H1 (cell line): ENCODE measurements at regions not wholly inside any gene's neighbourhood (a gene's known extent, or its start where the extent isn't known, plus 50 kb on each side); places are given as distances from the start of the nearest gene placed in this dataset.

Source experiments
- CTCF ChIA-PET: fragments of 300-600 bp; sonication (Branson Sonifier 250); formaldehyde crosslinking; loops from one replicate; lab custom pipeline; 2021; ENCODE audit not compliant: partially characterized antibody; lab: Charles Lee
- POLR2A ChIA-PET: fragments of 300-600 bp; sonication (Branson Sonifier 250); formaldehyde crosslinking; loops from one replicate; lab custom pipeline; 2021; ENCODE audit warnings: inconsistent platforms; ENCODE audit not compliant: partially characterized antibody; lab: Charles Lee
- DNase-seq, 2 experiments: peaks; one replicate each; pipeline versions ENCODE4 v3.0.0 to v3.0.0-alpha.2; 2010 to 2022; ENCODE audit warnings: low spot score in 2 of 2, low read depth in 1 of 2, mixed read lengths in 1 of 2
- FAIRE-seq: peaks from 2 replicates; lab custom pipeline; 2011; peaks lifted over from hg19 to GRCh38; lab: Jason Lieb, UNC
- H2AFZ ChIP-seq: 2 replicates; pipeline ENCODE4 v1.8.1; 2012; ENCODE audit warnings: low read length, inconsistent platforms
- H2AK5ac ChIP-seq: 2 replicates; pipeline ENCODE4 v1.6.1; 2013; ENCODE audit warnings: low read depth, low read length
- H2BK120ac ChIP-seq: replicated peaks from 2 replicates; pipeline ENCODE3; 2013; ENCODE audit warnings: low read depth, low read length, inconsistent platforms
- H2BK12ac ChIP-seq: 2 replicates; pipeline ENCODE4 v1.6.1; 2013; ENCODE audit warnings: low read depth, low read length
- H2BK15ac ChIP-seq: 2 replicates; pipeline ENCODE4 v1.6.1; 2013; ENCODE audit warnings: low read length
- H2BK20ac ChIP-seq: 2 replicates; pipeline ENCODE4 v1.6.1; 2013; ENCODE audit warnings: low read length
- H2BK5ac ChIP-seq: 2 replicates; pipeline ENCODE4 v1.6.1; 2013; ENCODE audit warnings: low read depth, low read length
- H3K14ac ChIP-seq: 2 replicates; pipeline ENCODE4 v1.6.1; 2013; ENCODE audit warnings: inconsistent platforms; ENCODE audit not compliant: insufficient read length
- H3K18ac ChIP-seq: 2 replicates; pipeline ENCODE4 v1.6.1; 2013; ENCODE audit warnings: low read length; ENCODE audit errors: extremely low read depth
- H3K23ac ChIP-seq: 2 replicates; pipeline ENCODE4 v1.6.1; 2013; ENCODE audit warnings: inconsistent platforms; ENCODE audit not compliant: insufficient read length
- H3K23me2 ChIP-seq: 2 replicates; pipeline ENCODE4 v1.6.1; 2013; ENCODE audit warnings: low read depth, low read length
- H3K27ac ChIP-seq: 2 replicates; pipeline ENCODE4 v1.6.1; 2011; ENCODE audit warnings: low read depth, low read length, inconsistent platforms
- H3K27me3 ChIP-seq, 4 experiments: replicated peaks in 1 of 4; 1 replicate in 1 of 4; 2 replicates in 3 of 4; pipeline versions ENCODE4 v1.6.1 to v1.8.1; 2011 to 2013; ENCODE audit warnings: low read length in 3 of 4, mild to moderate bottlenecking in 3 of 4, inconsistent platforms in 2 of 4, mixed read lengths in 2 of 4, moderate library complexity in 1 of 4; ENCODE audit not compliant: control insufficient read depth in 3 of 4, insufficient read depth in 3 of 4; ENCODE audit errors: extremely low read depth in 1 of 4
- H3K36me3 ChIP-seq, 4 experiments: 2 replicates each; pipeline versions ENCODE4 v1.6.1 to v1.8.1; 2011 to 2013; ENCODE audit warnings: mild to moderate bottlenecking in 4 of 4, low read length in 3 of 4, moderate library complexity in 2 of 4, control low read depth in 1 of 4, inconsistent platforms in 1 of 4; ENCODE audit not compliant: insufficient read depth in 4 of 4, control insufficient read depth in 2 of 4
- H3K4ac ChIP-seq: replicated peaks from 2 replicates; pipeline ENCODE3; 2013; ENCODE audit warnings: low read length, low read depth, mixed read lengths, inconsistent platforms; ENCODE audit not compliant: insufficient read length
- H3K4me1 ChIP-seq, 4 experiments: replicated peaks in 1 of 4; 1 replicate in 1 of 4; 2 replicates in 3 of 4; pipeline versions ENCODE4 v1.6.1 to v1.8.1; 2011 to 2013; ENCODE audit warnings: low read length in 3 of 4, inconsistent platforms in 2 of 4, mixed read lengths in 1 of 4; ENCODE audit not compliant: insufficient read depth in 4 of 4, control insufficient read depth in 3 of 4
- H3K4me2 ChIP-seq, 2 experiments: 2 replicates each; pipeline versions ENCODE4 v1.6.1 to v1.8.1; 2011 to 2013; ENCODE audit warnings: low read depth in 2 of 2, low read length in 2 of 2, control low read depth in 1 of 2, inconsistent platforms in 1 of 2, mild to moderate bottlenecking in 1 of 2; ENCODE audit not compliant: insufficient read depth in 1 of 2
- H3K4me3 ChIP-seq, 4 experiments: fragments of 200-600, 300-600 bp in 1 of 4; sonication (generic), shearing (Covaris generic), sonication (Bioruptor Twin) in 1 of 4; 2 replicates each; pipeline versions ENCODE4 v1.5.1 to v1.8.1; 2011 to 2016; ENCODE audit warnings: low read length in 4 of 4, low read depth in 3 of 4, control low read depth in 2 of 4, inconsistent platforms in 2 of 4, mild to moderate bottlenecking in 2 of 4, mixed read lengths in 1 of 4, moderate library complexity in 1 of 4; ENCODE audit not compliant: insufficient read depth in 2 of 4; ENCODE audit errors: extremely low read depth in 1 of 4
- H3K56ac ChIP-seq: replicated peaks from 2 replicates; pipeline ENCODE3; 2013; ENCODE audit warnings: low read depth, mild to moderate bottlenecking, mixed read lengths, low read length, inconsistent platforms; ENCODE audit not compliant: insufficient read length
- H3K79me1 ChIP-seq: 2 replicates; pipeline ENCODE4 v1.6.1; 2013; ENCODE audit warnings: low read depth, low read length, control low read depth
- H3K79me2 ChIP-seq, 2 experiments: 2 replicates each; pipeline versions ENCODE4 v1.6.1 to v1.8.1; 2012 to 2013; ENCODE audit warnings: low read length in 2 of 2, mild to moderate bottlenecking in 2 of 2, inconsistent platforms in 1 of 2; ENCODE audit not compliant: insufficient read depth in 2 of 2, control insufficient read depth in 1 of 2
- H3K9ac ChIP-seq, 4 experiments: replicated peaks in 1 of 4; 1 replicate in 1 of 4; 2 replicates in 3 of 4; pipeline versions ENCODE4 v1.6.1 to v1.8.1; 2011 to 2013; ENCODE audit warnings: low read depth in 3 of 4, low read length in 3 of 4, control low read depth in 2 of 4, mild to moderate bottlenecking in 2 of 4, moderate library complexity in 2 of 4, inconsistent platforms in 1 of 4; ENCODE audit errors: extremely low read depth in 1 of 4
- H3K9me3 ChIP-seq, 2 experiments: 2 replicates each; pipeline versions ENCODE4 v1.6.1 to v1.8.1; 2012 to 2013; ENCODE audit warnings: mild to moderate bottlenecking in 2 of 2, moderate library complexity in 2 of 2, control low read depth in 1 of 2, inconsistent platforms in 1 of 2, low read depth in 1 of 2, low read length in 1 of 2, mixed read lengths in 1 of 2; ENCODE audit not compliant: insufficient read depth in 2 of 2
- H4K20me1 ChIP-seq, 2 experiments: replicated peaks in 1 of 2; 2 replicates each; pipeline versions ENCODE3 to v1.8.1; 2011 to 2013; ENCODE audit warnings: inconsistent platforms in 2 of 2, low read length in 2 of 2, mild to moderate bottlenecking in 1 of 2; ENCODE audit not compliant: insufficient read depth in 2 of 2, control insufficient read depth in 1 of 2
- H4K5ac ChIP-seq: 2 replicates; pipeline ENCODE4 v1.6.1; 2013; ENCODE audit warnings: low read length, low read depth, mixed read lengths, inconsistent platforms; ENCODE audit not compliant: insufficient read length
- H4K8ac ChIP-seq: 2 replicates; pipeline ENCODE4 v1.8.0; 2013; ENCODE audit warnings: mild to moderate bottlenecking, moderate library complexity, low read length, inconsistent platforms; ENCODE audit not compliant: insufficient read depth; ENCODE audit errors: extremely low read depth
- H4K91ac ChIP-seq: replicated peaks from 2 replicates; pipeline ENCODE3; 2013; ENCODE audit warnings: low read length, mixed read lengths, inconsistent platforms; ENCODE audit not compliant: insufficient read length
- ATF3 ChIP-seq: IDR thresholded peaks from 2 replicates; pipeline ENCODE4 v1.6.1; 2011; ENCODE audit warnings: low read depth, mild to moderate bottlenecking, low read length; ENCODE audit not compliant: insufficient read depth
- BACH1 ChIP-seq: IDR thresholded peaks from 2 replicates; pipeline ENCODE4 v1.6.1; 2012; ENCODE audit warnings: low read length, improper control_type of control experiment
- BRCA1 ChIP-seq: IDR thresholded peaks from 2 replicates; pipeline ENCODE4 v1.6.1; 2012; ENCODE audit warnings: low read depth, low read length, improper control_type of control experiment
- CTBP2 ChIP-seq: IDR thresholded peaks from 2 replicates; pipeline ENCODE4 v1.7.0; 2011; ENCODE audit warnings: borderline replicate concordance, mild to moderate bottlenecking, moderate library complexity, mixed read lengths, low read length; ENCODE audit not compliant: insufficient read depth, insufficient read length
- EGR1 ChIP-seq: IDR thresholded peaks from 2 replicates; pipeline ENCODE4 v1.6.1; 2011; ENCODE audit warnings: low read depth, low read length, borderline replicate concordance
- FOSL1 ChIP-seq: IDR thresholded peaks from 2 replicates; pipeline ENCODE4 v1.6.1; 2011; ENCODE audit warnings: mild to moderate bottlenecking, low read depth, low read length, moderate library complexity; ENCODE audit not compliant: insufficient read depth
- MAFK ChIP-seq: IDR thresholded peaks from 2 replicates; pipeline ENCODE4 v1.6.1; 2012; ENCODE audit warnings: low read depth, mild to moderate bottlenecking, improper control_type of control experiment, low read length
- MAX ChIP-seq: IDR thresholded peaks from 2 replicates; pipeline ENCODE4 v1.6.1; 2012; ENCODE audit warnings: inconsistent platforms
- RBBP5 ChIP-seq: IDR thresholded peaks from 2 replicates; pipeline ENCODE4 v1.7.1; 2012; ENCODE audit warnings: low read depth, mild to moderate bottlenecking, inconsistent platforms, low read length, moderate library complexity, borderline replicate concordance
- RFX5 ChIP-seq: IDR thresholded peaks from 2 replicates; pipeline ENCODE4 v1.6.1; 2011; ENCODE audit warnings: low read depth, low read length, improper control_type of control experiment, borderline replicate concordance
- SP4 ChIP-seq: IDR thresholded peaks from 2 replicates; pipeline ENCODE4 v1.6.1; 2012; ENCODE audit warnings: low read length, inconsistent platforms
- SRF ChIP-seq: IDR thresholded peaks from 2 replicates; pipeline ENCODE4 v1.6.1; 2011; ENCODE audit warnings: mild to moderate bottlenecking, low read depth, low read length, moderate library complexity
- TCF12 ChIP-seq: IDR thresholded peaks from 2 replicates; pipeline ENCODE4 v1.6.1; 2011; ENCODE audit warnings: low read depth, mild to moderate bottlenecking, low read length
- TEAD4 ChIP-seq: IDR thresholded peaks from 2 replicates; pipeline ENCODE4 v1.6.1; 2012; ENCODE audit warnings: low read depth, low read length, inconsistent platforms, mixed read lengths
- ZNF274 ChIP-seq: IDR thresholded peaks from 2 replicates; pipeline ENCODE4 v1.7.0; 2012; ENCODE audit warnings: low read length, borderline replicate concordance; ENCODE audit errors: extremely low read depth
- WGBS, 2 experiments: shearing (Covaris generic) in 1 of 2; methylation state at CpG; one replicate each; pipeline versions ENCODE4 v1.1.6 to v1.1.7; 2013 to 2015; ENCODE audit warnings: low lambda C conversion rate in 2 of 2, mixed read lengths in 2 of 2, inconsistent platforms in 1 of 2, low coverage in 1 of 2, missing lambda C conversion rate in 1 of 2; ENCODE audit not compliant: insufficient replicate concordance in 2 of 2, insufficient coverage in 1 of 2, insufficient read length in 1 of 2; ENCODE audit errors: extremely low coverage in 1 of 2, missing lambda C conversion rate in 1 of 2; 5-methylcytosine and 5-hydroxymethylcytosine counted together

GRCh38 chr11:116694349-116694725 is 78.5 kb downstream of the BUD13 start:
- no peak overlapping the region for H4K5ac ChIP-seq
- no peaks in the 10 kb centered on the region for H4K20me1 ChIP-seq
- no peak overlapping the region for H2AK5ac ChIP-seq
- FAIRE-seq, result no peak
- no peaks in the 10 kb centered on the region; the same call in 1 of the 2 replicates for H3K23me2 ChIP-seq
- WGBS, 2 experiments, result 76% methylated on average over 2 of the region's 3 CpGs; no CpG with 5 or more reads in 1 of the 2 experiments
- no peaks in the 10 kb centered on the region for H3K36me3 ChIP-seq
- H3K27me3 ChIP-seq, result no peaks in the 10 kb centered on the region; a peak in 1 of 7 replicates
- no peaks in the 10 kb centered on the region for H3K79me2 ChIP-seq
- 0 out of 2 replicates have a peak overlapping the region, but pooled peaks have one; percentile 61 for H2BK15ac ChIP-seq
- H2BK5ac ChIP-seq, result no peak overlapping the region; the same call in 1 of the 2 replicates
- ChIA-PET POLR2A (no interaction called here), CTCF (interaction anchor here (0.7 to 3.8 kb wide), 7 partner anchors 20 to 180 kb away, joined by 3 to 21 read pairs (median 7); no protein-coding TSS in a partner anchor)
- H2BK120ac ChIP-seq, result no peak overlapping the region
- H3K18ac ChIP-seq, result no peak overlapping the region
- H3K4ac ChIP-seq, result no peak overlapping the region
- H3K23ac ChIP-seq, result no peak overlapping the region
- H3K9ac ChIP-seq, result no peak overlapping the region
- no peak overlapping the region for H3K4me3 ChIP-seq
- H3K56ac ChIP-seq, result no peak overlapping the region
- H3K79me1 ChIP-seq, result no peaks in the 10 kb centered on the region
- H2AFZ ChIP-seq, result no peak overlapping the region
- no peak overlapping the region for H4K91ac ChIP-seq
- H3K14ac ChIP-seq, result no peak overlapping the region
- H3K9me3 ChIP-seq, result no peaks in the 10 kb centered on the region
- no peak overlapping the region for H3K27ac ChIP-seq
- 0 out of 2 replicates have a peak overlapping the region, but pooled peaks have one; percentile 27 for H2BK12ac ChIP-seq
- no peak for DNase-seq
- H3K4me1 ChIP-seq, result peaks cover 3 to 11% (median 6%) of the 10 kb centered on the region in 4 experiments
- H3K4me2 ChIP-seq, result no peak overlapping the region
- no peak overlapping the region; the same call in 1 of the 2 replicates for H4K8ac ChIP-seq
- H2BK20ac ChIP-seq, result no peak overlapping the region
- TF ChIP-seq TCF12 (no peak), FOSL1 (no peak), BRCA1 (no peak), CTBP2 (no peak), RBBP5 (no peak), MAFK (no peak), MAX (no peak), EGR1 (no peak), ZNF274 (no peak), SP4 (no peak), ATF3 (no peak), RFX5 (no peak), BACH1 (no peak), SRF (no peak), TEAD4 (no peak)
